CD4-positive, alpha-beta T cell (primary cell): ENCODE measurements at regions not wholly inside any gene's neighbourhood (a gene's known extent, or its start where the extent isn't known, plus 50 kb on each side); places are given as distances from the start of the nearest gene placed in this dataset.

Experiments used
- ATAC-seq: fragments of 200-7000 bp; cut with Tn5 transposase; one replicate; pipeline ENCODE4 v1.10.0; 2022; ENCODE audit warnings: mild to moderate bottlenecking; ENCODE audit not compliant: poor library complexity
- CTCF ChIA-PET: fragments of 350-600 bp; sonication (Branson Sonifier 250); formaldehyde crosslinking; loops from one replicate; lab custom pipeline; 2021; ENCODE audit warnings: antibody characterized with exemption, inconsistent platforms; lab: Charles Lee
- POLR2A ChIA-PET: fragments of 350-600 bp; sonication (Branson Sonifier 250); formaldehyde crosslinking; loops from one replicate; lab custom pipeline; 2021; ENCODE audit warnings: antibody characterized with exemption, inconsistent platforms; lab: Charles Lee
- DNase-seq, 14 experiments: peaks; one replicate each; pipeline ENCODE4 v3.0.0-alpha.2; 2013 to 2020; ENCODE audit warnings: mixed read lengths in 2 of 14
- H3K27ac ChIP-seq, 2 donors: one replicate each; pipeline versions ENCODE4 v1.5.1 to v1.7.0; 2013; ENCODE audit warnings: low read length in 2 of 2, low read depth in 1 of 2, mild to moderate bottlenecking in 1 of 2
- H3K27me3 ChIP-seq, 2 experiments: 1 replicate in 1 of 2; 2 replicates in 1 of 2; pipeline versions ENCODE4 v1.6.1 to v1.7.0; 2013; ENCODE audit warnings: low read length in 2 of 2, control low read depth in 1 of 2, mild to moderate bottlenecking in 1 of 2, moderate library complexity in 1 of 2; ENCODE audit not compliant: insufficient read depth in 2 of 2, control insufficient read depth in 1 of 2
- H3K36me3 ChIP-seq: one replicate; pipeline ENCODE4 v1.6.1; 2013; ENCODE audit warnings: low read length, control low read depth; ENCODE audit not compliant: insufficient read depth
- H3K4me1 ChIP-seq: one replicate; pipeline ENCODE4 v1.6.1; 2013; ENCODE audit warnings: low read length, control low read depth; ENCODE audit not compliant: insufficient read depth
- H3K4me3 ChIP-seq: one replicate; pipeline ENCODE4 v1.5.1; 2013; ENCODE audit warnings: mild to moderate bottlenecking, low read length, moderate library complexity
- H3K9me3 ChIP-seq, 2 experiments: 1 replicate in 1 of 2; 2 replicates in 1 of 2; pipeline versions ENCODE4 v1.6.1 to v1.7.0; 2013; ENCODE audit warnings: low read length in 2 of 2, mild to moderate bottlenecking in 2 of 2, control low read depth in 1 of 2, moderate library complexity in 1 of 2; ENCODE audit not compliant: control insufficient read depth in 1 of 2, insufficient read depth in 1 of 2
- H3K27ac Mint-ChIP-seq: one replicate; pipeline ENCODE4 v1.8.0; 2020; ENCODE audit warnings: mixed read lengths
- H3K27me3 Mint-ChIP-seq: one replicate; pipeline ENCODE4 v1.8.0; 2021; ENCODE audit warnings: mixed read lengths
- H3K36me3 Mint-ChIP-seq: one replicate; pipeline ENCODE4 v1.8.0; 2021; ENCODE audit warnings: low read depth, mixed read lengths
- H3K4me1 Mint-ChIP-seq: one replicate; pipeline ENCODE4 v1.8.0; 2021; ENCODE audit warnings: low read depth, mixed read lengths
- H3K4me3 Mint-ChIP-seq: one replicate; pipeline ENCODE4 v1.8.0; 2020; ENCODE audit warnings: mild to moderate bottlenecking, mixed read lengths
- H3K9me3 Mint-ChIP-seq: one replicate; pipeline ENCODE4 v1.8.0; 2020; ENCODE audit warnings: mixed read lengths
- intact Hi-C, 2 experiments: fragments of 100-400 bp; cut with DNase I in 1 of 2; cut with micrococcal nuclease in 1 of 2; formaldehyde crosslinking; loops; one replicate each; pipeline versions ENCODE4 v1.15.1 to v1.9.0; 2023 to 2025; cut with DNase I, micrococcal nuclease
- TF ChIP-seq, protein P1 (sequence below): fragments of 200-600 bp; IDR thresholded peaks from one replicate; pipeline ENCODE4 v1.8.0; 2022; ENCODE audit warnings: antibody characterized with exemption, mild to moderate bottlenecking

DNA sequence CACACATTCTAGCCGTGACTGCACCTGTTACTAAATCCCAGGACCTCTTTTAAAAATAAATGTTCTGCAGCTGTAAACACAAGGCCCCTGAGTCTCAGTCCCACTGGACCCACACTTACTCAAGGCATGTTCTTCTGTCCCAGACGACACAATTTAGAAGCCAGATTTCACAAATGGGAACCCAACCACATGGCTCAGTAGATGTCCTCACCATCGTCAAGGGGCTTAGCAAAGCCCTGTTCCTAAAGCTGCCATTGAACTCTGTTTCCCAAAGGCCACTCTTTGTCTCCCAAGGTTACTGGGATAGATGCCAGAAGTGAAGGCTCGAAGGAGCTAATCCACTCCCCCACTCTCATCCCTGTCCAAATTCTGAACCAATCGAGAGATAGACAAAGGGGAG is 301.0 kb downstream of the GALR1 start:
- Histone ChIP-seq H3K4me3 (no peak overlapping the region), H3K27me3 (no peaks in the 10 kb centered on the region), H3K4me1 (no peaks in the 10 kb centered on the region), H3K36me3 (no peaks in the 10 kb centered on the region), H3K27ac (no peak overlapping the region), H3K9me3 (no peaks in the 10 kb centered on the region)
- ChIA-PET POLR2A (no interaction called here), CTCF (no interaction called here)
- Mint-ChIP-seq H3K9me3 (no peaks in the 10 kb centered on the region), H3K4me1 (no peaks in the 10 kb centered on the region), H3K27ac (no peak overlapping the region), H3K4me3 (no peak overlapping the region), H3K27me3 (peaks cover 13% of the 10 kb centered on the region), H3K36me3 (no peaks in the 10 kb centered on the region)
- DNase-seq (no peak), ATAC-seq (no peak)
- TF ChIP-seq, protein P1, sequence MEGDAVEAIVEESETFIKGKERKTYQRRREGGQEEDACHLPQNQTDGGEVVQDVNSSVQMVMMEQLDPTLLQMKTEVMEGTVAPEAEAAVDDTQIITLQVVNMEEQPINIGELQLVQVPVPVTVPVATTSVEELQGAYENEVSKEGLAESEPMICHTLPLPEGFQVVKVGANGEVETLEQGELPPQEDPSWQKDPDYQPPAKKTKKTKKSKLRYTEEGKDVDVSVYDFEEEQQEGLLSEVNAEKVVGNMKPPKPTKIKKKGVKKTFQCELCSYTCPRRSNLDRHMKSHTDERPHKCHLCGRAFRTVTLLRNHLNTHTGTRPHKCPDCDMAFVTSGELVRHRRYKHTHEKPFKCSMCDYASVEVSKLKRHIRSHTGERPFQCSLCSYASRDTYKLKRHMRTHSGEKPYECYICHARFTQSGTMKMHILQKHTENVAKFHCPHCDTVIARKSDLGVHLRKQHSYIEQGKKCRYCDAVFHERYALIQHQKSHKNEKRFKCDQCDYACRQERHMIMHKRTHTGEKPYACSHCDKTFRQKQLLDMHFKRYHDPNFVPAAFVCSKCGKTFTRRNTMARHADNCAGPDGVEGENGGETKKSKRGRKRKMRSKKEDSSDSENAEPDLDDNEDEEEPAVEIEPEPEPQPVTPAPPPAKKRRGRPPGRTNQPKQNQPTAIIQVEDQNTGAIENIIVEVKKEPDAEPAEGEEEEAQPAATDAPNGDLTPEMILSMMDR: no peak
- intact Hi-C loops: no loop called here

GRCh38 chr18:77551055-77551454 is 301.4 kb downstream of the GALR1 start:
- peaks cover 13% of the 10 kb centered on the region for H3K27me3 Mint-ChIP-seq
- H3K27me3 ChIP-seq: no peaks in the 10 kb centered on the region
- no peak overlapping the region for H3K4me3 ChIP-seq
- CTCF ChIA-PET: no interaction called here
- no peaks in the 10 kb centered on the region for H3K4me1 ChIP-seq
- no peak overlapping the region for H3K27ac Mint-ChIP-seq
- H3K9me3 Mint-ChIP-seq: no peaks in the 10 kb centered on the region
- no peaks in the 10 kb centered on the region for H3K36me3 ChIP-seq
- ATAC-seq (no peak), DNase-seq (no peak)
- H3K4me3 Mint-ChIP-seq: no peak overlapping the region
- intact Hi-C loops: no loop called here
- no peak overlapping the region for H3K27ac ChIP-seq
- no peaks in the 10 kb centered on the region for H3K36me3 Mint-ChIP-seq
- TF ChIP-seq, protein P1: no peak
- H3K4me1 Mint-ChIP-seq: no peaks in the 10 kb centered on the region
- no peaks in the 10 kb centered on the region for H3K9me3 ChIP-seq
- POLR2A ChIA-PET: no interaction called here

- Mint-ChIP-seq H3K27ac (no peak overlapping the region), H3K9me3 (no peaks in the 10 kb centered on the region), H3K4me3 (no peak overlapping the region), H3K36me3 (no peaks in the 10 kb centered on the region), H3K27me3 (peaks cover 13% of the 10 kb centered on the region), H3K4me1 (no peaks in the 10 kb centered on the region)
- Histone ChIP-seq H3K36me3 (no peaks in the 10 kb centered on the region), H3K27ac (no peak overlapping the region), H3K4me1 (no peaks in the 10 kb centered on the region), H3K9me3 (no peaks in the 10 kb centered on the region), H3K27me3 (no peaks in the 10 kb centered on the region), H3K4me3 (no peak overlapping the region)
- TF ChIP-seq, protein P1: no peak
- DNase-seq: no peak
- intact Hi-C loops: no loop called here
- ATAC-seq: no peak
- ChIA-PET POLR2A (no interaction called here), CTCF (no interaction called here)
Observed at GRCh38 chr18:77552945-77553344, 303.3 kb downstream of the GALR1 start.
